Activated effector memory CD4-positive, alpha-beta T cell treated with Interleukin-2 at 50 U/mL for 16 hours (primary cell): ENCODE measurements at regions not wholly inside any gene's neighbourhood (a gene's known extent, or its start where the extent isn't known, plus 50 kb on each side); places are given as distances from the start of the nearest gene placed in this dataset.

ENCODE experiments used
- DNase-seq: peaks from one replicate; pipeline ENCODE4 v3.0.0-alpha.2; 2020

- DNase-seq, result no peak
Observed at GRCh38 chr1:234929369-234929768, 199.3 kb downstream of the TOMM20 start.

GRCh38 chr1:234928642-234929041 lies 200.0 kb downstream of the TOMM20 start:
- no peak for DNase-seq

- DNase-seq, result no peak
Observed at GRCh38 chr1:234927971-234928640, 200.5 kb downstream of the TOMM20 start.

- DNase-seq, result no peak
Observed at GRCh38 chr1:234927312-234927970, 201.2 kb downstream of the TOMM20 start.

GRCh38 chr1:234926559-234927311 lies 201.9 kb downstream of the TOMM20 start:
- no peak for DNase-seq

GRCh38 chr1:234926264-234926558 lies 202.4 kb downstream of the TOMM20 start:
- DNase-seq, result no peak

- DNase-seq, result no peak
Observed at GRCh38 chr1:234925440-234926263, 203.0 kb downstream of the TOMM20 start.

GRCh38 chr1:234924450-234925355 lies 203.9 kb downstream of the TOMM20 start:
- no peak for DNase-seq

- no peak for DNase-seq
Observed at GRCh38 chr1:234923626-234924025, 205.0 kb downstream of the TOMM20 start.

- DNase-seq, result no peak
Observed at GRCh38 chr1:234922987-234923386, 205.7 kb downstream of the TOMM20 start.

- DNase-seq, result no peak
Observed at GRCh38 chr1:234921266-234922062, 207.2 kb downstream of the TOMM20 start.

- no peak for DNase-seq
Observed at GRCh38 chr1:234920843-234921140, 207.8 kb downstream of the TOMM20 start.

- no peak for DNase-seq
Observed at GRCh38 chr1:234920136-234920842, 208.3 kb downstream of the TOMM20 start.

- no peak for DNase-seq
Observed at GRCh38 chr1:234918961-234919761, 209.5 kb downstream of the TOMM20 start.

- no peak for DNase-seq
Observed at GRCh38 chr1:234918181-234918841, 210.3 kb downstream of the TOMM20 start.

GRCh38 chr1:234917495-234918180 lies 211.0 kb downstream of the TOMM20 start:
- DNase-seq, result no peak

GRCh38 chr1:234916840-234917239 lies 211.8 kb downstream of the TOMM20 start:
- DNase-seq, result no peak

GRCh38 chr1:234915924-234916675 lies 212.5 kb downstream of the TOMM20 start:
- DNase-seq, result no peak
